ENCODE measurements at regions not wholly inside any gene's neighbourhood (a gene's known extent, or its start where the extent isn't known, plus 50 kb on each side); places are given as distances from the start of the nearest gene placed in this dataset.

GRCh38 chr7:65317372-65317771 lies 56.3 kb upstream of the ZNF92 start:
- no peaks in the 10 kb centered on the region for H3K79me2 ChIP-seq (ENCODE audit: low read length)
- H3K27me3 ChIP-seq (ENCODE audit: low read length): no peaks in the 10 kb centered on the region
- H3K4me2 ChIP-seq (ENCODE audit: low read length): no peak overlapping the region
- ChIA-PET POLR2A (ENCODE audit: unreplicated experiment) (no interaction called here), CTCF (no interaction called here)
- H3K9ac ChIP-seq (ENCODE audit: low read length): no peak overlapping the region
- H3K4me3 ChIP-seq (ENCODE audit: low read length): no peak overlapping the region
- H3F3A ChIP-seq (ENCODE audit: low read length, unreplicated experiment): no peaks in the 10 kb centered on the region
- DNase-seq (no peak), ATAC-seq (no peak)
- H3K9me3 ChIP-seq (ENCODE audit: low read length): no peaks in the 10 kb centered on the region
- no TSS peak for BruUV-seq (replicated peaks)
- no peaks in the 10 kb centered on the region for H4K20me1 ChIP-seq (ENCODE audit: low read length)
- H3K9me2 ChIP-seq (replicated peaks; ENCODE audit: low read length): no peaks in the 10 kb centered on the region
- intact Hi-C loops (cut with micrococcal nuclease): no loop called here
- no peak overlapping the region for H2AFZ ChIP-seq (ENCODE audit: low read length)
- no peaks in the 10 kb centered on the region for H3K36me3 ChIP-seq (ENCODE audit: low read depth, low read length)
- no peaks in the 10 kb centered on the region for H3K4me1 ChIP-seq (ENCODE audit: insufficient read depth, low read length)
- TF ChIP-seq EZH2phosphoT487 (IDR thresholded peaks at IDR 0.05; ENCODE audit: borderline replicate concordance, low read length) (no peak), EZH2 (IDR thresholded peaks at IDR 0.05; ENCODE audit: low read length, unreplicated experiment) (no peak), CTCF (conservative IDR thresholded peaks at IDR 0.05; ENCODE audit: low read depth, low read length) (no peak)
- no peak overlapping the region for H3K27ac ChIP-seq (ENCODE audit: low read length)

GRCh38 chr7:65310761-65311160 lies 62.9 kb upstream of the ZNF92 start:
- ChIA-PET CTCF (no interaction called here), POLR2A (ENCODE audit: unreplicated experiment) (no interaction called here)
- no peaks in the 10 kb centered on the region for H3K79me2 ChIP-seq (ENCODE audit: low read length)
- H3K4me2 ChIP-seq (ENCODE audit: low read length): no peak overlapping the region
- no peak overlapping the region for H2AFZ ChIP-seq (ENCODE audit: low read length)
- H3K27ac ChIP-seq (ENCODE audit: low read length): no peak overlapping the region
- no peaks in the 10 kb centered on the region; the same call in 1 of the 2 replicates for H3K27me3 ChIP-seq (ENCODE audit: low read length)
- TF ChIP-seq CTCF (conservative IDR thresholded peaks at IDR 0.05; ENCODE audit: low read depth, low read length) (no peak), EZH2phosphoT487 (IDR thresholded peaks at IDR 0.05; ENCODE audit: borderline replicate concordance, low read length) (no peak), EZH2 (IDR thresholded peaks at IDR 0.05; ENCODE audit: low read length, unreplicated experiment) (no peak)
- no peaks in the 10 kb centered on the region for H3K9me3 ChIP-seq (ENCODE audit: low read length)
- intact Hi-C loops (cut with micrococcal nuclease): no loop called here
- DNase-seq: no peak
- H3F3A ChIP-seq (ENCODE audit: low read length, unreplicated experiment): no peaks in the 10 kb centered on the region
- H3K4me1 ChIP-seq (ENCODE audit: insufficient read depth, low read length): no peaks in the 10 kb centered on the region
- BruUV-seq (replicated peaks): no TSS peak
- H3K36me3 ChIP-seq (ENCODE audit: low read depth, low read length): no peaks in the 10 kb centered on the region
- no peaks in the 10 kb centered on the region for H4K20me1 ChIP-seq (ENCODE audit: low read length)
- no peak overlapping the region for H3K4me3 ChIP-seq (ENCODE audit: low read length)
- H3K9ac ChIP-seq (ENCODE audit: low read length): no peak overlapping the region
- no peaks in the 10 kb centered on the region for H3K9me2 ChIP-seq (replicated peaks; ENCODE audit: low read length)
- ATAC-seq: no peak

GRCh38 chr7:65308300-65308678 lies 65.4 kb upstream of the ZNF92 start:
- Histone ChIP-seq H3K27ac (ENCODE audit: low read length) (no peak overlapping the region), H3K4me3 (ENCODE audit: low read length) (no peak overlapping the region), H3K4me1 (ENCODE audit: insufficient read depth, low read length) (no peaks in the 10 kb centered on the region), H3K4me2 (ENCODE audit: low read length) (no peak overlapping the region), H3F3A (ENCODE audit: low read length, unreplicated experiment) (no peaks in the 10 kb centered on the region), H4K20me1 (ENCODE audit: low read length) (no peaks in the 10 kb centered on the region), H3K9ac (ENCODE audit: low read length) (no peak overlapping the region), H3K79me2 (ENCODE audit: low read length) (no peaks in the 10 kb centered on the region), H3K9me2 (replicated peaks; ENCODE audit: low read length) (no peaks in the 10 kb centered on the region), H2AFZ (ENCODE audit: low read length) (no peak overlapping the region), H3K27me3 (ENCODE audit: low read length) (no peaks in the 10 kb centered on the region; the same call in 1 of the 2 replicates), H3K36me3 (ENCODE audit: low read depth, low read length) (no peaks in the 10 kb centered on the region), H3K9me3 (ENCODE audit: low read length) (no peaks in the 10 kb centered on the region)
- ATAC-seq: no peak
- TF ChIP-seq EZH2phosphoT487 (IDR thresholded peaks at IDR 0.05; ENCODE audit: borderline replicate concordance, low read length) (no peak), EZH2 (IDR thresholded peaks at IDR 0.05; ENCODE audit: low read length, unreplicated experiment) (no peak), CTCF (conservative IDR thresholded peaks at IDR 0.05; ENCODE audit: low read depth, low read length) (no peak)
- no TSS peak for BruUV-seq (replicated peaks)
- ChIA-PET CTCF (interaction anchor here (0.5 to 1.3 kb wide), 2 partner anchors 92 to 270 kb away, joined by 4 read pairs; no protein-coding TSS in a partner anchor), POLR2A (ENCODE audit: unreplicated experiment) (no interaction called here)
- intact Hi-C loops (cut with micrococcal nuclease): no loop called here
- DNase-seq: no peak
